NCI-H82 treated with DMSO at 0.1 percent for 48 hours (cell line): ENCODE measurements at regions not wholly inside any gene's neighbourhood (a gene's known extent, or its start where the extent isn't known, plus 50 kb on each side); places are given as distances from the start of the nearest gene placed in this dataset.

Experiments used
- DNase-seq: peaks from one replicate; lab custom pipeline; 2025; ENCODE audit not compliant: unreplicated experiment; lab: John Stamatoyannopoulos, UW

DNA sequence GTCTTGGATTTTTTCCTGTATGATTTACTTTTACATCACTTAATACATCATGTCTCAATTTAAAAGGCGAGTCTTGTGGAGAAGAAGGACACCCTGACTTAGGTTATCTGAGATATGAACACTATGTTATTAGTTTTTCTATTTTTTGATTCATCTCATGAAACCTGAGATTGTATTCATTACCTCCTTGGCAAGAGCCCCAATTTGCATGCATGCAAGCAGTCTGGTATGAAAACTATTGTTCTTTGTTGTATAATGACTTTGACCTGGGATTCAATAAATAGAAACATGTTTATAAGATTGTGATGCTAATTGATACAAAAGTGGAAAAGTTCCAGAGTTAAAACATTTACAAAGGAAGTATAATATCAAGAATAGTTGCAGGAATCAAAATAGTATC lies 576.1 kb downstream of the NOVA1 start:
- no peak for DNase-seq

DNA sequence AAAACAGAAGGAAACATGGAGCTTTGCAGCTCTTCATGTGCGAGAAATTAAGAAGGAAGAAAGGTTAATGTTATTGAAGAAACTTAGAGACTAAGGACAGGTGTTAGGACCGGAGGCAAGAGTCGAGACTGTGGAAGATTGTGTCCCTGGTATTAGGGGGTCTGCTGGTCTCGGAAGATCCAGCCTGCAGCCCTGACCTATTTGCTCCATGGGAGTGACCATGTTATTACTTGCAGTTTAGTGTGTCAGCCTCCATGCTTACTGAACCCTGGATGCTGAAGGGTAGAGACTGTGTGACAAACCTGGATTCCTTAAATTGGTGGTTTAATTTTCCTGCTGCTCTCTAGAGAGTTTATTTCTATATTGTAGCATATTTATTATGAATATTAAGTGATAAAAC lies 580.6 kb downstream of the NOVA1 start:
- DNase-seq: no peak

DNA sequence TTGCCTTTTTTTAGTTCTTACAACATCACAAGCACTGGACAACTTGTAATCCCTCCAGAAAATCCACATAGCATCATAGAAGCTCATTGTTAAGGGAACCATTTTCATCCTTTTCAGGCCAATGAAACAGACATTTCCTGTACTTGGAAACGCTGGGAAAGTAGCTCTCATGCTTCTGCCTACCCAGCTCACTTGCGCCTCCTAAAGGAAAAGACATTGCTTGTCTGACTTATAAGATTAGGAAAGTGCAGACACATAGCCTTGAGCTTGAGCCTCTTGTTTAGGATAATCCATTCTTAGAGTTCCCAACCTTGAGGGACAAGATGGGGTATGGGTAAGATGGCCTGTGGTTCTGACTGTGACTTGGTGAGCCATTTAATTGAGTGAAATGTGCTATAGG lies 589.5 kb downstream of the NOVA1 start:
- DNase-seq: no peak

DNA sequence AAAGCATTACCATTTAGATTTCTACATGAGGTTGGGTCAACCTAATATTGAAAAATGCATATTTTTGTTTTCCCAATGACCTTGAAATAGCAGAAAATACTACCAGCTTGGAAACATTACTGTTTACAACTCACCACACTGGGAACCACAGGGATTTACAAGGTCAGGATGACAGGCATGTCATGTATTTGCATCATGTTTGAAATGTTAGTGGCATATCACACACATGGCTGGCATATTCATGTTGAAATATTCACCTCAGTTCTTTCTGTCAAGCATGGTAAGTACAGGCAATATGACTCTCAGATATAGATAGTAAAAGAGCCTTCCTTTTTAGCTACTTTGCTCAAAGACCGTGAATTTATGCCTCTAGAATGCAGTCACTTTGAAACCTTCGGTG lies 593.5 kb downstream of the NOVA1 start:
- no peak for DNase-seq

DNA sequence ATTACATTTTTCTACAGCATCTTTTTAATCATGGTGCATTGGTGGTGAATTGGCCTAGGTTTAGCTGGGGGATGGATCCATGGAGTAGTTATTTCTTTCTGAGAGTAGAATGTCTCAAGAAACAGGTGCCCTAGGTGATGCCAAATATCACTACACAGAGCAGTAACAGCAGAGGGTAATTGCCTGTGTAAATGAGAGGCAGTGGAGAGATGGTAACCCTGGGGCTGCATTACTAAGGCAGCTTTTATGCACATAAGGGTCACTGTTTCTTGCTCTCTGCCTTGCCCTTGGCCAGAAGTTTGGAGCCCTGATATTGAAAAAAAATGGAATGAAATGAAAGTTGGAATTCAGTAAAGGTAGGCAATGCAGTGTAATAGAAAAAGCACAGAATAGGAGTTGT lies 604.0 kb downstream of the NOVA1 start:
- no peak for DNase-seq

DNA sequence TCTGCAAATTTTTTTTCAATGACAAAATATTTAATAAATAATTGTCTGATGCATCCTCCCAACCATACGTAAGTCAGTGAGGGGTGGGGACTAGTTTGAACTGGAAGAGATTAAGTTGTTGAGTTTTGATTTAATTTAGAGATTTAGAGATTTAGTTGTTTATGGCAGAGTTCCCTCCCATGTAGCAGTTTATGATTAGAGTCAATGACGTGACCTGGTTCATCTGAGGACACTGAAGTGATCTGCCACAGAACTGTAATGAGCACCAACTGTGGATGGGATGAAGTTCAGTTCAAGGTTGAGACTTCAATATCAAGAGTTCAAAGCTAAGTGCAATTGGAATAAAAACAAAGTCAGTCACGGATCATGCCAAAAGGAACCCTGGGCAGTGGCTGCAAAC lies 609.3 kb downstream of the NOVA1 start:
- DNase-seq: peak; percentile 10

DNA sequence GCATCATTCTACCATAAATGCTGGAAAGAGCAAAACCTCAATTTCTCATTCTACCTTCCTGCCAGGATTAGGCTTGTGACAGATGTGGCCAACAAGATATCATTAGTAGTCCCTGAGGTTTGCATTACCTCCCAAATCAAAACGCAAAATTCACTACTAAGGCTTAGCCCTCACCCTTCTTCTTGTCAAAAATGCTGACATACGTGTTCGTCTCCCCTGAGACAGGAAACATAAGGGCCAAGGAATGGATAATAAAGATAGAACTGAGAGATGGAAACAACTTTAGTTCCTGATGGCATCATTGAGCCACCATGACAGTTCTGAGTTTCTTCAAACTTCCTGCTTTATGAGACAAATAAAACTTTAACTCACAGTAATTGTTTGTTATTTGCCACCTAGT lies 642.1 kb downstream of the NOVA1 start:
- DNase-seq: no peak

DNA sequence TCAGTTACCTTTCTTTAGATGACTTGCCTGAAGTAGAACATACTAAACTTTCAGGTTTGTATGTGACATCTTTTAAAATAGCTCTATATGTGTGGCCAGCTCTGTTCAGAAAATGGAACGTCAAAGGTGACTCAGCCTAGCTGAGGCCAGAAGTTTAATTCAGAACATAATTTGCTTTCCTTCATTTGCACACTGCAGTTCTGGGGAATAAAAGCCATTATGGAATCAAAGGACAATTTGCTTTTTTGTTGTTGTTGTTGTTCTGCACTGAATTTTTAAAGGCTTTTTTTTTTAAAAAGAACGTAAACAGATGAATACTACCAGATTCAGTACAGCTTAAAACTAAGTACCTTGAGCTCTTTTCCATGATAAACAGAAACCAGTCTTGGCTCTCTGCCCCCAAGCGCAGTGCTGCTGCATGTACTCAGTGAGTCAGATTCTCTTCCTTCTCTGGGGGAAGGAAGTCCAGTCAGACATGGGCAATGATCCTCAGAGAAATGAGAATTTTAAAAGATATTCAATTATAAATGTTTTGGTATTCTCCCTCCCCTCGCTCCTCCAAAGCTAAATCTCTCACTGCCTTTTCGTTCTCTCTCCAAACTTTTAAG lies 644.2 kb downstream of the NOVA1 start:
- DNase-seq: no peak

DNA sequence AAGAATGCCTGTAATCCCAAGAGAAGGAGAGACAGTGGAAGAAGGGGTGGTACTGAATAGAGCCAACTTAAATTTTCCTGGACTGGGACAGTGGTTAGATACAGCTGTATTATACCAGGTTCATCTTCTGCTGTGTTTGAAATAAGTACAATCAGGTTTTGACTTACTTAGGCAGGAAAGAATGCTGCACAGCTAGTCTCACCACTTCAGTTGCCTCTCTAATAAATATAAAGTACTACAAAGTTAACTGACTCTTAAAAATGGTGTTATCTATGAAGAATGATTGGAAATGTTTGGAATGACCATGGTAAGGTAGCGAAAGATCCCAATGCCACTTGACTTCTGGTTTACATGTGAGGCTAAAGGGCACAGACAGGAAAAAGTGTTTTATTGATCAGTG lies 652.1 kb downstream of the NOVA1 start:
- no peak for DNase-seq

DNA sequence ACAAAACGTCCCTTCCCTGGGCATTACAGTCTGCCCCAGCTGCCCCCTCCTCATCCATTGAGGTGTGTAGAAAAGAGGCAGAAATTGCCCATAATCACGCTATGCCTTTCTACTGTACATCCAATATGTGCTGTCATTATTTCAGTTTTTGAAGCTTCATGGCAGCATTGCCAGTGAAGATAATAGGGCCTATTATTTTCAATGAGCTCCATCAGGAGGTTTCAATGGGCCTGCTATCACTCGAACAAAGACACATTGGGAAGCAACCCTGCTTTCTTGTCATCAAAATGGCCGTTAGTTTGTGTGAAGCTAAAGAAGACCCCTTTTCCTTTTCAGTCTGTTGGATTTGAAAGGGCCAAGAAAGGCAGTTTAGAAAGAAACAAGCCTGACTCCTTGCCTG lies 653.8 kb downstream of the NOVA1 start:
- DNase-seq: no peak

DNA sequence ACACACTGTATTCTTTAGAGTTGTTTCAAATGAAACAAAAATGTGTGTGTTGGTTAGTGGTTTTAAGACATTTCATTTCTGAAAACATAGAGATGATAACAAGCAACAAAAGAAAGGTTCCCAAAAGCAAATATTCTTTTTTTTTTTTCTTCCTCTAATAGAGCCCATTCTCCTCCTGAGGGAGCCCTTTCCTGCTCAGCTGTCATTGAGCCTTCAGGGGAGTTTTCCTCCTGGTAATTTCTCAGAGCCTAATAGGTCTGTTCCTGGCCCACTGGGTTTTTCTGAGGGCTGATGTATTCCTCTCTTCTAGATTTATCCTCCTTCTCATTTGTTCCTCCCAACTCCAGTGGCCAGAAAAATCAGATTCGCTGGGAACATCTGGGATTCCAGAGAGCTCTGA lies 654.5 kb downstream of the NOVA1 start:
- DNase-seq: no peak

DNA sequence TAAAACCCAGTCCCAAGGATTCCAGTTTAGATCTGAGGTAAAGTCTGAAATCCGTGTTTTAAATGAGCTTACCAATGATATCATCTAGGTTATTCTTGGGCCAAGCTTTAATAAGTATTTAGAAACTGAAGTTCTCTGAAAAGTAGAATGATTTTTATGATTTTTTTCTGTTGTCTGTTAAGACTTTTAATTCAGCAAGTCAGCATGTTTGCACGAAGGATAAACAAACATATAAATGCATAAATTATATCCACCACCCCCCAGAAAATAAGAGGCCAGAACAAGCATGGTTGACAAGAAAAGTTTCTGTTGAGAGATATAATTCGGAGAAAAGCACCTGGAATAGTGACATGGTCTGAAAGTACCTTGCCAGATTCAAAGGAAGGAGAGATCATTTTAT lies 655.7 kb downstream of the NOVA1 start:
- DNase-seq: no peak

DNA sequence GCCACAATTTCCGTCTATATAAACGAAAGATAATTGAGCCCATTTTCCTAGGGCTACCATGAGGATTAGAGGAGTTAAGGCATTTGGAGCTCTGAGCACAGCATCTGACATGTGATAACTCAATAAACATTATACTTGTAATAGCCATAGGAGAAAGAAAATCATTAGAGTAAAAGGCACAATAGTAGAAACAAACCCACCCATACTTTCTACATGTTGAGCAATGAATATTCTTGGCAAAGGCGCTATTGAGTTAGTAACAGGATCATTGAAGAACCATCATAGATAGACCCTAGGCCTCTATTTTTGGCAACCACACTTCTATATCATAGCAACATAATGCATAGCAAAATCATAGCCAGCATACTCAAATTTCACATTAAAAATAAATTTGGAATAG lies 664.1 kb downstream of the NOVA1 start:
- DNase-seq: no peak

DNA sequence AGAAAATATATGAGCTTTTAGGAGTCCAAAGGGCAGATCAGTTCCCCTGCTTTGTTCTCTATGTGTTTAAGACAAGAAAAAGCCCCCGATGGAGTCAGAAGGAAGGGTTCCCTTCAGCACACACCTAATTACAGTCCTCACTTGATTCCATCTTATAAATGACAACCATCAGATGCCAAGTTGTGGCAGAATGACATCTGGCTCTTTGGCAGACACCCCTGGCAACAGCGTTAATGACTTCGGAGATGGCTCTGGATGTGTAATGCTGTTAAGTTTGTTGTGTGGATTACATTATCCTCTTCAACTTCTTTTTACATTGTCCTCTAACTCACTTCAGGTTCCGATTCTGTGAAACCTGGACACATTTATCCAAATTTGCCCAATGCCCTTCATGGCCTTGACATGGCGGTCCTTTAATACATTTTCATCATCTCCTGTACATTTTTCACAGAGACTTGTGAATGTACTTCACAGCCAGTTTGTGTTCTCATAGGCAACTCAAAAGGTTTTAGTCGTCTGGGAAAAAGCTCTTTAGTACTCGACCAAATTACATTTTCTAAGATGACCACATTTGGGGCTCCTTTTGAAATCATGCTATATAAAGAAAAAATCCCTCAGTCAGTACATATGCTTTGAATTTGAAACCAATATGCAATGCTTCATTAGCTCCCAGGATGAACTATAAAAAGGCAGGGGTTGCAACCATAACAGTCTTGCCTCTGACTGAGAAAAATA lies 667.8 kb downstream of the NOVA1 start:
- DNase-seq: peak; percentile 41

DNA sequence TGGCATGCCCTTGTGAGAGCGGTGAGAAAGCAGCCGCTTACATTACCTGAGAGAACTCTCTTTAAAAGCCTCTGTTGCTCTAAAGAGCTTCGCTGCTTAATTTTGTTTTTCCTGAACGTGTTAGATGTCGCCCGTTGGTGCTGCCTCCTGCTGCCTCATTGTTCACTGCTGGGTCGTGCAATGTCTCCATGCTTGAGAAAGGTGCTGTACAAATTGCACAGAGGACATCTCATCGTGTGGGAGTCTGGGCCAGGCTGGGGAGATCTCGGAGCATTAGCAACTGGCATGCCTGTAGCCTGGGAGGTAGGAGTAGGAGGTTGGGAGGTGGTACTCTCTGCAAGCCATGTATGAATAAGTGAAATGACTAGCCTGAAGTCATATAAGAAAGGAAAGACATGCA lies 686.0 kb downstream of the NOVA1 start:
- DNase-seq: no peak

DNA sequence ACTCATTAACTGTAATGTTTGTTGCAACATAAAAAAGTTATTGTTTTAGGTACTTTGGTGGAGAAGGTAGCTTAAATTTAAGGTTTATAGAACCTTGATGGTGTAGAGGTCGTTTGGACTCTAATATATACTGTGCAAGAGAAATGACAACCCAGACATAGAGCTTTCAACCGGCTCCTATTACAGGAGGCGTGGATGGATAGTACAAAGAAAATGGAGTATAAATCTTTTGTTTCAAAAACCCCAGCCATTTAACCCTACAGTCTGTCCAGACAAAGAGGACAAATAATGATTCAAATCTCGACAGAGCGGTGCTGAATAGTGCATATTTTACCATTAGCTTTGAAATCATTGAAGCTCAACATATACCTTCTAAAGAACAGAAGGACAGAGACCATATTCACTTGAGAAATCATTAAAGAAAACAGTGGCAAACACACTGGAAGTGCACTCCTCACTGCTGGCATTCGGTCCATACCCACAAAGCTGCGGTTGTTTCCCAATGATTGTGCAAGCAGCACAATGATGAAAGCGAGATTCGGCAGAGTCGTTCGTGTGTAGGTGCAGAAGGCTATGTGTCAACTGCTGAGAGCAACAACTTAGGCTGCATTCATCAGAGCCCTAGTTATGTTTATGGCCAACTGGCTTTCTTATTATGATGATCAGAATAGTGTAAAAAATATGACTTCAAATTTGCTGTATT lies 688.6 kb downstream of the NOVA1 start:
- no peak for DNase-seq

DNA sequence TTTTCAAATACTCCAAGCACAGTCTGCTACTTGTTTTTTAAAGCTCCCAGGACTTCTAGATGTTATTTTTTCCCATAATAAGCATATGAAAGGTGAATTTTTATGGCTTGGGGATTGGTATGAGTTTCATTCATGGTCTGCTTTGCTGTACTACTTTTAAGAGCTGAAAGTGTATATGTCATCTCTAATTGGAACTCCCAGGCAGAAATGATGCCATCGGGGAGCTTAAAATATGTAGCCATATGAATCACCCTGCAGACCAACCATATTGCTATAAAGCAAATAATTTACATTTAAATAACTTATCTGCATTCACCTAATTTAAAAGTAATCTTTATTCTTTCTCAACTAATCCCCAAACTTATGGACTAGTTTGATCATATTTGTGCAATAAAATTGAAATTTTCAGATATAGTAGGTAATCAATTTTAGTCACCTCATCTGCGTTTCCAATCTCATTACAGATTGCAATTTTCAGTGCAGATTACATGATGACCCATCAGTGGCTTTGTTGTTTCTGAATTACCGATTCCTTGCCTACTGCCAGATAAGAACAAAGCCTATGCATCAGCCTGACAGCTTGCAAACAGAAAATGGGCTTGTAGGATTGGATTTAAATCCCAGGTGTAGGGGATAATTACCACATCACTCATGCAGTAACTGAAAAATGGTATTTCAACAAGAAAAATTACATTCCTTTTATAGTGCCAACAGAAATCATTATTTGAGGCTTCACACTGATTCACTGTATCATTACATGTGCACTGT lies 689.4 kb downstream of the NOVA1 start:
- no peak for DNase-seq

DNA sequence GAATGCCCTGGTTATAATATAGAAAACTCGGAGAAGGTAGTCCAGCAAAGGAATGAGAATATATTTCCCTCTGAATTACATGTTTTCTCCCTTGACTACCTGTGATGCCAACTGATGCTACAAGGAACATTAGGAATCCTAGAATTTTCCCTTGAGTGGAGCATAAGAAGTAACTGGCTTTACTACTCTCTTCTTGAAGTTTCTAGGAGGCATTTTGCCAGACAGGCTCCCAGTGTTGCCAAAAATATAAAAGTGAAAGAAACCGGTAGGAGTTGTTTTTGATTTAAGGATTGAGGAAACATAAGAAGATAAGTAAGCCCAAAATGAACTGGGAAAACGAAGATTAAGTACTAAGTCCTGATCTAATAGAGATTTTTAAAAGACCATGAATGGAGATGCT lies 693.4 kb downstream of the NOVA1 start:
- no peak for DNase-seq

DNA sequence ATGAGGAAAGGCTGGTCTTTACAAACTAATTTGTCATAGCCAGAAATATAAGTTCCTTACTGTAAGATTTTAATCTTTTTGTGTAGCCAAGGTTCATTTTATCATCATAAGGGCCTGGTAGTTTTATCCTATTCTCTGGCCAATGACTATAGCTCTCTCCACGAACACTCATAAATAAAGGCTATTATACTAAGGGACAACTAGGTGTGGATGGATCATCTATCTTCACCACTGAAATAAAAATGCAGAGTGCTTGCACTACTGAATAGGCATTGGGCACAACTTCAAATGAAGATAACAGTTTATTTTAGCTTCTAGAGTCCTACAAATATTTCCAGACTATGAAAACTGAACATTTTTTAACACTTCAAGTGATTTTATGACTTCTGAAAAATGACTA lies 698.6 kb downstream of the NOVA1 start:
- DNase-seq: no peak

DNA sequence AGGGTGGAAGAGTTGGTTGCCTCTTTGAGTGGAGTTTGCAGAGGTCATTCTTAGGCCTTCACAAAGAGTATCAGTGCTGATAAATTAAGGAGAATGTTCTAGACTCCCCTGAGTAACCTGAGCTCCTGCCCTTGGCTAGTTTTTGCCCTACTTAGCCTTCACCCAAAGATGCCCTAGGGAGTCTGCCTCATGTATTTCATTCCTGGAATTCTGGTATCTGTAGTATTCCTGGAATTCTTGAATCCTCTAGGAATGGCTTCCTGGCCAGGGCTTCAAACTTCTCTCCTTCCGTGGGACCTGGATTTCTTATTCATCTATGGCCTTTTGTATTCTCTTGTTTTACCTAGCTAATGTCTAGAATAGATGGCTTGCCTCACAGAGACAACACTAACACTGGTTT lies 701.1 kb downstream of the NOVA1 start:
- DNase-seq: no peak

DNA sequence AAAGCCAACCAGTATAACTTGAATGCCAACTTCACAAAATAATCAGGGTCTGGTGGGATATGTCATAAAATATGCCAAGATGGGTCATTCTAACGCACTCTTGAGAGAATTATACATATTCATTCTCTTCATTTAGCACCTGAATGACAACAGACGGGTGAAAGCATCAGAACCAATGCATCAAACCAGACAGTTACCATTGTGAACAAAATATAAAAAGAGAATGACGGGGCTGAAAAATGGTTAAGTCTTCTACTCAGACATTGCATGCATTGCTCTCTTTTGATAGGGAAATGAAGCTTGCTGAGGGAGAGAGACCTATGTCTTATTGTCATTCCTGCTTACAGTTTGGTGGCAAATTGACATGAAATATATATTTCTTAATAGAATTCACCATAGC lies 702.1 kb downstream of the NOVA1 start:
- DNase-seq: no peak
